GM12865 (cell line): ENCODE measurements at regions not wholly inside any gene's neighbourhood (a gene's known extent, or its start where the extent isn't known, plus 50 kb on each side); places are given as distances from the start of the nearest gene placed in this dataset.

Experiments
- DNase-seq: peaks from one replicate; pipeline ENCODE4 v3.0.0; 2010; ENCODE audit warnings: low read depth
- H3K4me3 ChIP-seq: 2 replicates; pipeline ENCODE4 v1.5.1; 2011; ENCODE audit warnings: mild to moderate bottlenecking, low read depth, low read length, control low read depth
- TF ChIP-seq, protein P1 (sequence below): IDR thresholded peaks from 2 replicates; pipeline ENCODE4 v1.5.1; 2011; ENCODE audit warnings: low read length, control low read depth, low read depth, inconsistent platforms; ENCODE audit not compliant: insufficient read depth; ENCODE audit errors: missing control alignments

DNA sequence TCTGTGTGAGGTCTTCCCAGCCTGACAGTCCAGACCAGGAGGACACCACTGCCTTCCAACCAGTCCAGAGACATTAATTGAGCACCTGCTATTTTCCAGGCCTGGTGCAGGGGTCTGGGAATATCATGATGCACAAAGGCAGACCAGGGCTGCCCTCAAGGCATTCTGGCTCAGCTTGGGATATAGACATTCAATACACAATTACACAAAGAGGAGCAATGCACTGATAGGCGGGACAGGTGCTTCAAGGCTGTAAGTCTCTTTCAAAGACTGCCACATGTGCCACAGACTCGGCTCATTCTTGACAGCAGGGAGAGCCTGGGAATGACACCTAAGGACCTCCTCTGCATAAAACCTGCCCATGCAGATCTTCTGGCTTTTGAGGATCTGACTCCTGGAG is 158.6 kb downstream of the C5orf15 start:
- TF ChIP-seq, protein P1, sequence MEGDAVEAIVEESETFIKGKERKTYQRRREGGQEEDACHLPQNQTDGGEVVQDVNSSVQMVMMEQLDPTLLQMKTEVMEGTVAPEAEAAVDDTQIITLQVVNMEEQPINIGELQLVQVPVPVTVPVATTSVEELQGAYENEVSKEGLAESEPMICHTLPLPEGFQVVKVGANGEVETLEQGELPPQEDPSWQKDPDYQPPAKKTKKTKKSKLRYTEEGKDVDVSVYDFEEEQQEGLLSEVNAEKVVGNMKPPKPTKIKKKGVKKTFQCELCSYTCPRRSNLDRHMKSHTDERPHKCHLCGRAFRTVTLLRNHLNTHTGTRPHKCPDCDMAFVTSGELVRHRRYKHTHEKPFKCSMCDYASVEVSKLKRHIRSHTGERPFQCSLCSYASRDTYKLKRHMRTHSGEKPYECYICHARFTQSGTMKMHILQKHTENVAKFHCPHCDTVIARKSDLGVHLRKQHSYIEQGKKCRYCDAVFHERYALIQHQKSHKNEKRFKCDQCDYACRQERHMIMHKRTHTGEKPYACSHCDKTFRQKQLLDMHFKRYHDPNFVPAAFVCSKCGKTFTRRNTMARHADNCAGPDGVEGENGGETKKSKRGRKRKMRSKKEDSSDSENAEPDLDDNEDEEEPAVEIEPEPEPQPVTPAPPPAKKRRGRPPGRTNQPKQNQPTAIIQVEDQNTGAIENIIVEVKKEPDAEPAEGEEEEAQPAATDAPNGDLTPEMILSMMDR: no peak
- no peak overlapping the region for H3K4me3 ChIP-seq
- no peak for DNase-seq

DNA sequence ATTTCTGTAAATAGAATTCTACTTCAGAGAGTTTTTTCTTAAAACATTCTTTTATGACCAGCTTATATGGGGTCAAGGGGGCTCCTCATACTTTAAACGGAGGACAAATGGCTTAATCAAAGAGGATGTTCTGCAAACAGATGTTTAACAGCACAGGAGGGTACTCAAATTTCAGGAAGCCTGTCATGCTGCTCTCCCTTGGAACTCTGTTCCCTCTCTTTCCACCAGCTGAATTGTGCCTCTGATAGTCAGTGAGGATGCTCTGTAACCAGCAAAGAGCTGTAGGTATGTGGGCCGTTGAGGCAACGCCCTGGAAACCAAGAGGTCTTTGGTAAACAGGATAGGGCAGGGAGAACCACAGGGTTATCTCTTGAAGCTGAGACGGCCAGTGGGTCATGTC is 161.1 kb downstream of the C5orf15 start:
- no peak for DNase-seq
- TF ChIP-seq, protein P1: no peak
- H3K4me3 ChIP-seq: no peak overlapping the region

DNA sequence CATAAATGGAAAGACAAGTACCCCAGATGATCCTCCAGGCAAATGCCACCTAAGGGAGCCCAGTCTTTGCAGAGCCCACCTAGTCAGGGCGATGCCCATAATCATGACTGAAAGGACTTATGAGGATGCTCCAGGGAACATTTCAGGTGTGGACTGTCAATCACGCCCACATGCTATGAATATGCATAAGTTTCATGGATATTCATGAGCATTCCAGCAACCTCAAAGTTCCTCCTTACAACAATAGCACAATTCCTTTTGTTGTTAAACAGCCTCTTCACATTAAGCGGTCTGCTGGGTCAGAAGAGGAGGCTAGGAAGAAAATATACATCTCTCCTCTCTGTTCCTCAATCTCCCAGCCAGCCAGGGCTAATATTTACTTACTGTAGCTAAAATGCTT is 161.6 kb downstream of the C5orf15 start:
- no peak overlapping the region for H3K4me3 ChIP-seq
- TF ChIP-seq, protein P1: no peak
- DNase-seq: no peak

DNA sequence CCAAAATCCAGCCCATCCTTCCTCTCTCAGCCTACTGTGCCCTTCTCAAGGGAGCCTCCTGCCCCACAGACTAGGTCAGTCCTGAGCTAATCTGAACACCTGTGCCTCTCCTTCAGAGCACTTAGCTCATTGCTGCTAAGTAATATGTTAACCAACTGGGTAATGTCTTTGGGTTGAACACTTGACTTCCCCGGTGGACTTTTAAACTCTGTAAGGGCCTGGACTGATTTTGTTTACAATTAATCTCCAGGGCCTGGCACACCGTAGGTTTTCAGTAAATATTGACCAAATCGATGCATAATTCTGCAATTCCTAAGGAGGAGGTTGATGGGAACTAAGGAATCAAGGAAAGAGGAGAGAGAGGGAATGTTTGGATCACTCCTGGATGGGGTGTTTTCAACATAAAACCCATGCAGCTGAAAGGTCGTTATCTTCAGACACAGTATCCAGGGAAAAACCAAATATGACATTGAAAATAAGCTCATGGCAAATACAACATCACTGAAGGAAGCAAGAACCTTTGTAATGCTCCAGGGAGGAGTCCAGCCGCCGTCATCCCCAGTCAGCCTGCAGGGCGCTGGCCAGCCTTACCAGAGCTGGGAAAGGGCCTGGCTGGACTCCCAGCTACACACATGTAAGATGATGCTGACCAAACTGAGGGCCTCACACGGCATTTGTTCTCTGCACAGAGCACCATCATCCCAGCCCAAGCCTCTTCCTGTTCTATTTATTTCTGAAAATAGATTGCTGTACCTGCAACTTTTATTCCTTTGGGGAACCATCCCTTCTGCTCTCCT is 166.3 kb downstream of the C5orf15 start:
- TF ChIP-seq, protein P1: no peak
- DNase-seq: no peak

DNA sequence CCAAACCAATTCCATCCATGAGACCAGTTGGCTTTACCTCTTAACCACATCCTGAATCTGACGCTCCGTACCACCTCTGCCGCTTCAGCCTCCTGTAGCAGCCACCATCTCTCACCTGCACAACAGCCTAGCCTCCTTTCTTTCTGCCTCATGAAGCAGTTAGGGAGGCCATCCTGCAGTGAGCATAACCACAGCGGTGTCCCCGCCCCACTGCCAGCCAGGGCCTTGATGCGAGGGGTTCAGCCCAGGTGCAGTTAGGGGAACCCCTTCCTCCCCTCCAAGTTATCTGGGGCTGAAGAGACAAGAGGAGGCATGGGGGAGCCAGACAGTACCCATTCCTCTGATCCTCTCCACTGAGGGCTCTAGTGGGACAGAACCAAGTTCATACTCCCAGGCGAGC is 167.0 kb downstream of the C5orf15 start:
- TF ChIP-seq, protein P1: no peak
- no peak for DNase-seq
- H3K4me3 ChIP-seq: no peak overlapping the region

More for the DNA sequence above, 166.3 kb downstream of the C5orf15 start:
- H3K4me3 ChIP-seq: no peak overlapping the region

DNA sequence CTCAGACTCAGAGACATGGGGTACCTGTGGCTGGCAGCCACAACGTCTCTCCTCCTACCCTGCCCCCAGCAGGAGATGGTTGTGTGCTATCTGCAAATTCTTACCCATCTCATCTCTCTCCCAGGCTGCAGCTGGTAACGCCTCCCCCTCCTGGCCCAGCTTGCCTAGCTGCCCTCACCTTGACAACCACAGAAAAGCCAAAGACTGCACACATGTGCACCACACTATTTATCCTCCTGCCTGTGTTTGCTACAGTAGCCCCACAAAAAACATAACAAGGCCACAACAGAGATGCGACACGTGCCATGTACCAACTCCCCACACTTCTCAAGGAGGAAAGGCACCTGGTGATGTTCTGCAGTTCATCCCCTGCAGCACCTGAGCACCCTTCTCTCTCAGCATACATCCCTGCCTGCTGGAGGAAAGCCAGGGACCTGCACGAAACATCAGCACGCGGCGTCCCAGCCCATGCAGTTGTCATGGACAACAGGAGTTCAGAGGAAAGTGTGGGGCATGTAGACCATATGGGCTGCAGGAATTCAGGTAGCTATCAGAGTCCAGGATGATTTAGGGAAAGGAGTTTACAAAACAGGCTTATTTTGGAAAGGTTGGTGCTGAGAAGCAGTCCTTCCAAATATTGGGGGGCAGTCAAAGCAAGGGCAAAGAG is 168.7 kb downstream of the C5orf15 start:
- DNase-seq: no peak
- TF ChIP-seq, protein P1: no peak
- no peak overlapping the region for H3K4me3 ChIP-seq
